GM20000 (cell line): ENCODE measurements at regions not wholly inside any gene's neighbourhood (a gene's known extent, or its start where the extent isn't known, plus 50 kb on each side); places are given as distances from the start of the nearest gene placed in this dataset.

Source experiments
- DNase-seq: peaks from one replicate; pipeline ENCODE4 v3.0.0; 2012; ENCODE audit warnings: low spot score
- CTCF ChIP-seq: IDR thresholded peaks from 2 replicates; pipeline ENCODE4 v1.5.1; 2012; ENCODE audit warnings: mild to moderate bottlenecking, control low read depth; ENCODE audit errors: extremely low read depth, missing control alignments

- TF ChIP-seq CTCF, result no peak
- DNase-seq, result no peak
Observed at GRCh38 chr6:14707971-14708465, 537.9 kb upstream of the JARID2 start.

DNA sequence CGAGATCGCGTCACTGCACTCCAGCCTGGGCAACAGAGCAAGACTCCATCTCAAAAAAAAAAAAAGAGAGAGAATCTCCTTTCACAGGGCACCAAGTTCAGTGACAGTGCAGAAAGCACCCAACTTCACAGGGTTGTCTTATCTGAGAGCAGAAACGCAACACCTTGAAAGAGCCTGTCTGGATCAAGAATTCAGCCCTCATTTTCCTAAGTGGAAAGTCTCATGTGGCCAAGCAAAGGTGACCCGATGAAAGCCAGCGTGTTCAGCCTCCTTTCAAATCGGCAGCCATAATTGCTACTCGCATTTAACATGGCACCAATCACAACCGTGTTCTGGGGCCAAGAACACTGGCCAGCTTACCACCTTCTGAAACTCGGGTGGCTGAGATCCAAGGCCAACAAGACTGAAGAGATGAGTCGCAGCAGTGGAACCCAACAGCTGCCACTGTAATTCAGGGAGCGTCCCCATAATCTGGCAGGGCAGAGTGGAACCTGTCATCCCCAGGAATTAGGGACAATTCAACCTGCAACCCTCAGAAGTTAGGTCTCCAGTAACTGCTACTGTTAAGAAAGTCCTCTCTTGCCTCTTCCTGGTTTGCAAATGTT lies 536.7 kb upstream of the JARID2 start:
- no peak for TF ChIP-seq CTCF
- no peak for DNase-seq

DNA sequence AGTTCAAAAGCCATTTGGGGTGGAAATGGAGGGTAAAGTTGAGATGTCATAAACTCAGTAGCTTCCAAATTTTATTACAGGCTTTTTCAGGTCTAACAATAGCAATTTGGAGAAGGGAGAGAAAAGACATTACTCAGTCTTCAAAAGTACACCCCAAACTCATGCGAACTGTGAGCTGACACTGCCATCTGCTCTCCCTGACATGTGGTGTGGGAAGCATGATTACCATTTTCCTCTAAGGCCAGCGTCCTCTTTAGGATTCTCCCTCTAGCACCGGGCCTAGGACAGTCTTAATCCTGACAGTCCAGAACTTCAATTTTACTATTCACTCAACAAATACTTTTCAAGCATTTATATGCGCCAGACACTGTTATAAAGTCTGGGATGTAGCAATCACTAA lies 536.0 kb upstream of the JARID2 start:
- DNase-seq, result no peak
- TF ChIP-seq CTCF, result no peak

DNA sequence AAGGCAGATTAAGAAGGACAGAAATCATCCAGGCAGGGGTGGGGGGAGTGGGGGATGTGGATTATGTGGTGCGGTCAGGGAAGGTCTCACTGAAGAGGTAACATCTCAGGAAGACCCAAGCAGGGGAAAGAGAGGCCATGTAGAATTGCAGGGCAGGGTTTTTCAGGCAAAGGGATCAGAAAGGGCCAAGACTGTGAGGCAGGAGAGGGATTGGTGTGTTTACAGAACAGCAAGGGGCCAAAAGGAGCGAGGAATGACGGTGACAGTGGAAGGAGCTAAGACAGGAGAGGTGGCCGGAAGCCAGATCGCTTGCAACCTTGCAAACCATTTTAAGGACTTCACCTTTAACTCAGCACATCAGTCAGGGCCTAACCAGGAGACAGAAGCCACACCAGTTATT lies 535.4 kb upstream of the JARID2 start:
- DNase-seq, result no peak
- no peak for TF ChIP-seq CTCF

DNA sequence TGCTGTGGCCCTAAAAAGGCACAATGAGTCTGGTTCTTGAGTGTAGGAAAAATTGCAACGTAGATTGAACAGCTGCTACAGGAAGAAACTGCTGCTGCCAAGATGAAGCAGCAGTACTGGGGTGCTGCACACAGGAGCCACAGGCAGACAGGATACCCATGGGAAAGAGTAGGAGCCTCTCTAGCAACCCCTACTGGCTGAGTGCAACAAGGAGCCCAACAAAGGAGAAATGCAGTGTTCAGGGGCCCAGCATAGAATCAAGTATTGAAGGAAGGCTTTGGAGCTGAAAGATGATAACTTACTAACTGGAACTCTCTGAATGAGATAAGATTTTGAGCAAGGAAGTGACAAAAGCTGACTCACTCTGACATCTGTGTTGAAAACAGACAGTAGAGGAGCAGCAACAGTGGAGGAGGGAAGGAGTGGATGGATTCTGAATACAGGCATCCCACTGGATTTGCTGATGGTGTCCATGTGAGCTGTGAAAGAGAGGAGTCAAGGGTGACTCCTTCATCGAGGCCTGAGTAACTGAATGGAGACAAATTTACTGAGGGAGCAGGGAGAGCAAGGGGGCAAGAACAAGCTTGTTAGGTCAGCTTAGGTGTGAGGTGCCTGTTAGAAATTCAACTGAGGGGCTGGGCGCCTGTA lies 534.7 kb upstream of the JARID2 start:
- peak; percentile 73 for TF ChIP-seq CTCF
- peak; percentile 68 for DNase-seq

DNA sequence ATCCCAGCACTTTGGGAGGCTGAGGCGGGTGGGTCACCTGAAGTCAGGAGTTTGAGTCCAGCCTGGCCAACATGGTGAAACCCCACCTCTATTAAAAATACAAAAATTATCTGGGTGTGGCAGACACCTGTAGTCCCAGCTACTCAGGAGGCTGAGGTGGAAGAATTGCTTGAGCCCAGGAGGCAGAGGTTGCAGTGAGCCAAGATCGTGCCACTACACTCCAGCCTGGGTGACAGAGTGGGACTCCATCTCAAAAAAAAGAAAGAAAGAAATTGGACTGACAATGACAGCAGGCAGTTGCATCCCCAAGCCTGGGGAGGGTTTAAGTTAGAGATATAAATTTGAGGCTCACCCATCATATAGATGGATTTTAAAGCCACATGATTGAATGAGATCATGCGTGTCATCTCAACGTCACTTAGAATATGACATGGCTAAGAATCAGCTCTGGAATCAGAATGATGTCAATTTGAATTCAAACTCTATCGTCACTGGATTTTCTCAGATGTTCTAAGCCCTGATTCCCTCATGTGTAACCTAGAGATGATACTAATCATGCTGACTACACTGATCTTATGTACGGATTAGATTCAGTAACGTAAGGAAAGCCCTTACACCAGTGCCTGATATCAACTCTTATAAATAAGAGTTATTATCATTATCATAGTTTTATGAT lies 534.0 kb upstream of the JARID2 start:
- TF ChIP-seq CTCF, result no peak
- DNase-seq, result no peak
